NCI-H510A treated with DMSO at 0.1 percent for 48 hours (cell line): ENCODE measurements at regions not wholly inside any gene's neighbourhood (a gene's known extent, or its start where the extent isn't known, plus 50 kb on each side); places are given as distances from the start of the nearest gene placed in this dataset.

Experiments used
- DNase-seq: peaks from one replicate; lab custom pipeline; 2025; lab: John Stamatoyannopoulos, UW

DNA sequence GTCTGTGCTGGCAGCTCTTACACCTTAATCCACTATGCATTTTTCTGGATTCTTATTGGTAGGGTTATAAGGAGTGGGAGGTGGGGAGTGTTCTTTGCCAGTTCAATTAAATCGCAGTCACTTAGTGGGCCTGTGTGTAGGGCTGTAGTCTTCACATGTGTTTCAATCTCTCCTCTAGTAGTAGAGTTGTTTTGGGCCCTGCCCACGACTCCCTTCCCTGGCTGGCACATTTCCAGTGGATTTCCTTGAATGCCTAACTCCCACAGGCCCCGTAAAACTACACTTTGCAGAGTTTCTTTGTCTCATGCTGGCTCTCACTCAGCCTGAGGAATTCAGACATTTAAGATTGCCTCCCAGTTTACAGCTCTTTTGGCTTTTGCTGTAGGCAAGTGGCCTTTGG is 414.0 kb upstream of the OPRM1 start:
- no peak for DNase-seq

DNA sequence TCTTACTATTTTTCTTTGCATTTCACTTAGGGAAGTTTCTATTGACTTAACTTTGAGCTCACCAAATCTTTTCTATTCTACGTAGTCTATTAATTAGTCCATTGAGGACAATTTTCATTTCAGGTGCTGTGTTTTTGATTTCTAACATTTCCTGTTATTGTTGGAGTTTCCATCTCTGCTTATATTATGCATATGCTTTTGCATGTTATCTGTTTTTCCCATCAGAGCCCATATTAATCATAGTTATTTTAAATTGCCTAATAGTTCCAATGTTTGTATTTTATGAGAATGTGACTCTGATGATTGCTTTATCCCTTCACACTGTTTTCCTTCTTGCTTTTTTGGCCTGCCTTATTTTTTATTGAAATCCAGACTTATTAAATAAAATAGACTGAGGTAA is 414.5 kb upstream of the OPRM1 start:
- no peak for DNase-seq

DNA sequence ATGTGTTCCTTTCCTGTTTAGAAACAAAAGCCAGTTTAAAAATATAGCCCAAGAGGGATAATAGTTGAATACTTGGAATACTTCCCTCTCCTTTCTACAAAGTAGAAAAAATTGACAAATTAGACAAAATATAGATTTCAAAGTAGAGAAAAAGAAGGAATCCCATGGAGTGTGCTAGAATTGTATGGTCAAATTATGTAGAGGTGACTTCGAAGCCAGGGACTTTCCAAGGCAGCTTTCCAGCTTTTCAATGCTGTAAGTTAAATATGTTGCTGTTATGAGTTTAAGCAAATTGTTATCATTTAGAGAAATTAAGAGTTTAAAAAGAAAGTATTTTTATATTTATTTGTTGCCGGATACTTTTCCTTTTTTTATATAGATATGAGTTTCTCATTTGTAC is 415.5 kb upstream of the OPRM1 start:
- no peak for DNase-seq

GRCh38 chr6:153621491-153621890 is 417.5 kb upstream of the OPRM1 start:
- no peak for DNase-seq

- no peak for DNase-seq
Observed at GRCh38 chr6:153621070-153621469, 418.0 kb upstream of the OPRM1 start.

- DNase-seq = no peak
Observed at GRCh38 chr6:153618371-153619322, 420.4 kb upstream of the OPRM1 start.

DNA sequence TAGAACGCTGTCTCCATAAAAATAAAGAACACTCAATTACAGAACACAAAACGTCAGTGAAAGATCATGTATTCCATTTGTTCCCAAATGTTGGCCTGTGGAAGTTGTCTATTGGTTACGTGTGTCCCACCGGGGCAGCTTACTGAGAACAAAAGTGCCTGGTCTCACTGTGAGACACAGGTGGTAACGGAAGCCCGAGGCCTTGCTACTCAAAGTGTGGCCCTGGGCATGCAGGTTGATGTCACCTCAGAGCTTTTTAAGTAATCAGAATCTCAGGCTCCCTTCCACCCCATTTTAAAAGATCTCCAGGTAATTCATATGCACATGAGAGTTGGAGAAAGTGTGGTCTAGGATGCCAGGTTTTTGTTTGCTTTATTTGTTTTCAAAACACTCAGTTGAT is 422.5 kb upstream of the OPRM1 start:
- no peak for DNase-seq

DNA sequence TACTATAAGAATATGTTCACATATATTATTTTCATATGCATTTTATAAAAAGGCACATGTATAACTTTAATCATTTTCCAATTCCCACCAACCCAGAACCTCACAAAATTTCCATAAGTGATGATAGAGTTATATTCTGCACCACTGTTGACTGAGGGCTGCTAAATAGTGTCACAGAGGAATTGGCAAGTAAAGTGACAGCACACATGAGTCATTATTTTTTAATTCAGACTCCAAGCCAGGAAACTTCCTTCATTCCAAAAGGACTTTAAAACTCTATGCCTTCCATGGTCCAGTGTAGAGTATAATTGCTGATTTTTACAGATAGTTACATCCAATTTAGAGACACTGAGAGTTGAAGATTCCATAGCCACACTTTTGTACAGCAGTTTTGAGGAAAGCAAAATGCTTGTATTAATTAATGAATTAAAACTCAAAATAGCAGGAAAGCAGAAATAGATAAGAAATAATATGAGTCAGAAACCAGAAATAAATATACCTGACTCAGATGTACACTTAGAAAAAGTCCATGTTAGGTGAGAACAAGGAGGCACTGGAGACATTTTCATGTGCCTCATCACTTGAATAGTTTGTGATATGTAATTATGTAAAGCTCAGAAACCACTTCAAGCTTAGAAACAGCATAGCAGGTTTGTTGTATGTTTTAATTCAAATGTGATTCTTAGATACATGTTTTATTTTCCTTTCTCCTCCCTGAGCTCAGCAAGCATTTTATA is 425.2 kb upstream of the OPRM1 start:
- no peak for DNase-seq

DNA sequence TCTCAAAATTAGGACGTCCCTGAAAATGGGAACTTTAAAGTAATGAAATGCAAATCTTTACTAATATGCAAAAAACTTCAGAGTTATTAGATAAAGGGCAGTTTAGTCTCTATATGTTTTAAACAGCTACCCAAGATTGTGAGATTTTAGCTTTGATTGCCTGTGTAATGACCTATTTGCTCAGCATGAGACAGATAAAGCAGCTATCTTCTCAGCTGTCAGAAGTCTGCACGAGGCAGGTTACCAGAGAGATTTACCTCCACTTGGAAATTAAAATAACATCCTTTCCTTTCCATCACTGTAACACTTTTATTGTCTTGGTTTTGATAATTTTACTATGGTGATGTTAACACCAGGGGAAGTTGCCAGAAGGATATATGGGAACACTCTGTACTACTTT is 436.6 kb upstream of the OPRM1 start:
- no peak for DNase-seq

DNA sequence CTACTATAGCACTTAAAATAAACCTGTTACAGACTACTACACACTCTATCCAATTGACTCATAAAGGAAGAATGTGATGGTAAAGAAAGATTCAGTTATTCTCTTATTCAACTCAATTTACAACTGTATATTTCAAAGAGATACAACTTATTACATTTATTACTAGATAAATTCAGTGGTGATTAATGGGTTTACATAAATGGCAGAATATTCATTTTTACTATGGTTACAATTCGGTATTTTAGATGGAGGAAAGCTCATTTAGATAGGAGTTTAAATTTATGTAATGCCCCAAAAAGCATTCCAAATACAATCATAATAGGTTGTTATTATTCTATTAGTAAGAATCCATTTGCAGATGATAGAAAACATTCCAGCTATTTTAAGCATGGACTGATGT is 439.1 kb upstream of the OPRM1 start:
- DNase-seq = no peak

- DNase-seq = no peak
Observed at GRCh38 chr6:153595903-153596302, 443.1 kb upstream of the OPRM1 start.

DNA sequence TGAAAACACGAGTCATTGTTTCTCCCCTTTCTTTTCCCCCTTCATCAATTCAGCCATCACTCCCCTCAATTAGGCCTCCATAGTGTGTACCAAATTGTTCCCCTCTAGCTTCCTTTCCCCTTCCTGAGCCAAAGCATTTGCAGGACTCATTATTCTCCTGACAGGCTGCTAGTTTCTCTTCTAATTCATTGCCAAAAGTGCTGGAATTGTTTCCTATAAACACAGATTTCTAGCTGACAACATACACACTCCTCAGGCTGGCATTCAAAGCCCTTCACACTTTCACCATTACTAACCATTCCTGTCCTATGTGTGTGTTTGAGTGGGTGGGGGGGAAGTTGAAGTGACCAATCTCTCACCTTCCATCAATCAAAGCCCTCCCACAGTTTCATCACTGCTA is 444.2 kb upstream of the OPRM1 start:
- DNase-seq = no peak

DNA sequence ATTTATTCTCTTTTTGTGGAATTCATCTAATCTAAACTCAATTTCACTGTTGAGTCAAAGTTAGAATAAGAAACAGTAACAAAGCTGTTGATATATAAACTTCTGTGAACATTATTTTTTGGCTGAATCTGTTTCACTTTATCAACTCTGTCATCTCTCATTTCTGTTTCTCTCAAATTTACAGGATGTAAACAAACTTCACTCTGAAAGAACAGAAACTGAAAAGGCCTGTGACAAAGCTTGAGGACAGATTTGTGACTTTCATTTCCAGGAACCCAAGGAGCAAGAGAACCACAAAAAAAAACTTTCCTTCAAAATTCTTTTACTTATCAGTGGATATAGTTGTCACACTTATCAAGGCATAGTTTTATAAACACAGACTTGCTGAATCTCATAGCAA is 447.9 kb upstream of the OPRM1 start:
- DNase-seq = no peak

DNA sequence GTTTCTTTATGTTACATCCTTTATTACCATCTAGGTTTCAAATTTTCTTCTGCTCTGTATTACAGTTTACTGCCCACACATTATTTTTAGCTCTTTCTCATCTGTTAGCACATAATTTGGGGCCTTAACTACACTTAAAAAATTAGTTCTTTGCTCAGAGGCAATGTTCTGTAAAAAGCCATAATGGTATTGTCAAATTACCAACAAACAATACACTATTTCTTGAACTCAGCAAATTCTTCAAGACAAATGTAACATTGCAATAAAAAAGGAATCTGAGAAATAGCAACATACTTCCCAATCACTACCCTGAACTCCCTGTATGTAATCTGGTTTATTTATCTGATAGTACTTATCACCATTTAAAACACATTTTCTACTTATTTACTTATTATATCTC is 448.6 kb upstream of the OPRM1 start:
- DNase-seq = no peak

DNA sequence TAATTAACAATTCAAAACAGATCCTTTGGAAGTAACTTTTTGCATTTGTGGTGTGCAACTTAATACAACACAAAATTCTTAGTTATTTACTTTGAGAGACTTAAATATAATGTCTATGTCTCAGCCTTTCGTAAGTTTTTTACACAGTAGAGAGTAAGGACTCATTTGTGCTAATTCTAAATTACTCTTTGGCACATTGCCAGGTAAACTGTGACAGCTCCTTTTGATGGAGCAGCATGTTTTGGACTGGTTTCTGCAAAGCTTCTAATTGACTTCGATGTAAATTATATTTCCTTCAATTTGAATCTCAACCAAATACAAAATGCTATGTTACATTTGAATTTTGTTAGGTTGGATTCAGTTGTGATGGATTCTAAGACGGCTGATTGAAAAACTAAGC is 450.7 kb upstream of the OPRM1 start:
- no peak for DNase-seq

DNA sequence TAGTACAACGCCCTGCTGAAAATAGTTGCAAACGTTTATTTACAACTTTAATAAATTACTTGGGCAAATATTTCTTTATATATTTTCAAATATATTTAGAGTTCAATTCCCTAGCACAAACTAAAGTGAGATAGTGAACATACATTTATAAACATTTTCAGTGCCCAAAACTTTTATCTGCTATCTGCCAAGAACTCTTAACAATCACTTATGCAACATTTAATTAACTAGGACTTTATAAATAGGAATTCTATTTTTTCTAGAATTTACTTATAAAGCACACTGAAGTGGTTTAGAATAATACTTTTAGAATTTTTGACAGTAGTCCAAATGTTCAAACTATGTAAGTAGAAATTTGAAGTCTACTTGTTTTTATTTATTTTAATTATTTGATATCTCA is 452.6 kb upstream of the RGS17 start:
- no peak for DNase-seq

DNA sequence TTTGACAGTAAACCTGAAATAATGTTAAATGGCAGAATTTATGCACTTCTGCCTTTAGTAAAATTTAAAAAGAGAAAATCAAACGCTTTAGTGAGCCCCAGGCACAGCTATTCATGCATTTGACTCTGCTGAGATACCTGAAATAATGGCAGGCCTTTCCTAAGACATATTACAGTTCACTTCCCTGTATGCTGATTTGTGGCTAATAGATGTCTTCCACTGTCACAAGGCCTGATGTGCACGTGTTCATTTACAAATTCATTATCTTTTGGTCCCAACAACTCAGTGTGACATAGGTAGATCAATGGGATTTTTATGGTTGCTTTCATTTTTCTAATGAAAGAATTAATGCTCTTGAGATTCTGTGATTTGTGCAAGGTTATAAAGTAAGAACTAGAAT is 449.7 kb upstream of the RGS17 start:
- DNase-seq = no peak

- no peak for DNase-seq
Observed at GRCh38 chr6:153575528-153575927, 444.4 kb upstream of the RGS17 start.

DNA sequence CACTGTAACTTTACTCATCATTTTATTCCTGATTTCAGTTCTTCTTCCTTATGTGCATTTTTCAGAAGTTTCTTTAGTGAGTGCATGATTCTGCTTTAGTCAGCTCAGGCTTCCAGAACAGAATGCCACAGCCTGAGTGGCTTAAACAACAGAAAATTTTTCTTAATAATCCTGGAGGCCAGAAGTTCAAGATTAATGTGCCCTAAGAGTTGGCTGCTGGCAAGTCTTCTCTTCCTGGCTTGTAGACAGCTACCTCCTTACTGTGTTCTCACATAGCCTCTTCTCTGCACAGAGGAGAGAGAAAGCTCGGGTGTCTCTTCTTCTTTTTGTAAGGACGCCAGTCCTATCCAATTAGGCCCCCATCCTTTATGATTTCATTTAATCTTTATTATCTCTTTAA is 443.1 kb upstream of the RGS17 start:
- no peak for DNase-seq

DNA sequence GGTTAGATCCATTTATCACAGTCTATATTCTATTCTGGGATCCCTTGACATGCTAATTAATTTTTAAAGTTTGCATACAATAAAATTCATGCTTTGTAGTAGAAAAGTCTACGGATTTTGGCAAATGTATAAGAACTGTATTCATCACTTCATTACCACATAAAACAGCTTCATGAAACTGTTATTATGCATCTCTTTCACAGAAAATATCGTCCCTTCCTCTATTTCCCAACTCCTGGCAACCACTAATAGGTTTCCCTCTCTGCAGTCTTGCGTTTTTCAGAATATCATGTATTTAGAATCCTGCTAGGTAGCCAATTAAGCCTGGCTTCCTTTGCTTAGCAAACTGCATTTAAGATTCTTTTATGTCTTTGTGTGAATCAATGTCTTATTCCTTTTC is 441.3 kb upstream of the RGS17 start:
- DNase-seq = no peak

GRCh38 chr6:153568628-153569027 is 437.5 kb upstream of the RGS17 start:
- no peak for DNase-seq

GRCh38 chr6:153564803-153565202 is 433.7 kb upstream of the RGS17 start:
- DNase-seq = no peak

DNA sequence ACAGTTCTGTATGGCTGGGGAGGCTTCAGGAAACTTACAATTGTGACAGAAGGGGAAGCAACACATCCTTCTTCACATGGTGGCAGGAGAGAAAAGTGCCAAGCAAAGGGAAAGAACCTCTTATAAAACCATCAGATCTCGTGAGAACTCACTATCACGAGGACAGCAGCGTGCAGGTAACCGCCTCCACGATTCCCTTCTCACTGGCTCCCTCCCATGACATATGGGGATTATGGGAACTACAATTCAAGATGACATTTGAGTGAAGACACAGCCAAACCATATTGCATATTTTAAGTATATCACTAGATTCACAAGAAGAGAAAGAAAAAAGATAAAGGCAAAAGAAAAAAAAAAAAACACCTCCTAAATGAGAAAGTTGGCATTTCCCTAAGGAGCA is 431.9 kb upstream of the RGS17 start:
- no peak for DNase-seq
